BLaER1 treated with 17β-estradiol and CSF1 and Interleukin-3, amounts not matched to agents 10 nM and 100 nM (cell line): ENCODE measurements at regions not wholly inside any gene's neighbourhood (a gene's known extent, or its start where the extent isn't known, plus 50 kb on each side); places are given as distances from the start of the nearest gene placed in this dataset.

ENCODE experiments used
- H3K27ac ChIP-seq, 11 experiments: shearing (Covaris generic); formaldehyde crosslinking; 2 replicates each; pipeline ENCODE4 v1.8.1; 2022
- H3K27me3 ChIP-seq, 11 experiments: shearing (Covaris generic); formaldehyde crosslinking; 2 replicates each; pipeline ENCODE4 v1.8.1; 2022
- H3K36me3 ChIP-seq, 11 experiments: shearing (Covaris generic); formaldehyde crosslinking; 2 replicates each; pipeline ENCODE4 v1.8.1; 2022
- H3K4me1 ChIP-seq, 10 experiments: shearing (Covaris generic); formaldehyde crosslinking; 2 replicates each; pipeline ENCODE4 v1.8.1; 2022
- H3K4me2 ChIP-seq, 11 experiments: shearing (Covaris generic); formaldehyde crosslinking; 2 replicates each; pipeline ENCODE4 v1.8.1; 2022
- H3K4me3 ChIP-seq, 10 experiments: shearing (Covaris generic); formaldehyde crosslinking; 2 replicates each; pipeline ENCODE4 v1.8.1; 2022
- H3K9ac ChIP-seq, 11 experiments: shearing (Covaris generic); formaldehyde crosslinking; 2 replicates each; pipeline ENCODE4 v1.8.1; 2022
- H3K9me3 ChIP-seq, 11 experiments: shearing (Covaris generic); formaldehyde crosslinking; replicated peaks in 1 of 11; 2 replicates each; pipeline ENCODE4 v1.8.1; 2022
- H4K20me1 ChIP-seq, 11 experiments: shearing (Covaris generic); formaldehyde crosslinking; 2 replicates each; pipeline ENCODE4 v1.8.1; 2022
- Cebpa-rat ChIP-seq, 11 experiments: shearing (Covaris generic); IDR thresholded peaks; 2 replicates each; pipeline ENCODE4 v1.8.1; 2022

- Histone ChIP-seq H3K9me3 (no peaks in the 10 kb centered on the region), H3K36me3 (no peaks in the 10 kb centered on the region), H4K20me1 (no peaks in the 10 kb centered on the region; a peak in 1 of 22 replicates), H3K4me2 (no peak overlapping the region), H3K4me3 (no peak overlapping the region), H3K27me3 (no peaks in the 10 kb centered on the region), H3K27ac (no peak overlapping the region), H3K4me1 (no peaks in the 10 kb centered on the region), H3K9ac (no peak overlapping the region)
- TF ChIP-seq Cebpa-rat (IDR thresholded peaks at IDR 0.05) = no peak
Measured at GRCh38 chr15:35151782-35152181, 66.7 kb upstream of the NANOGP8 start.

DNA sequence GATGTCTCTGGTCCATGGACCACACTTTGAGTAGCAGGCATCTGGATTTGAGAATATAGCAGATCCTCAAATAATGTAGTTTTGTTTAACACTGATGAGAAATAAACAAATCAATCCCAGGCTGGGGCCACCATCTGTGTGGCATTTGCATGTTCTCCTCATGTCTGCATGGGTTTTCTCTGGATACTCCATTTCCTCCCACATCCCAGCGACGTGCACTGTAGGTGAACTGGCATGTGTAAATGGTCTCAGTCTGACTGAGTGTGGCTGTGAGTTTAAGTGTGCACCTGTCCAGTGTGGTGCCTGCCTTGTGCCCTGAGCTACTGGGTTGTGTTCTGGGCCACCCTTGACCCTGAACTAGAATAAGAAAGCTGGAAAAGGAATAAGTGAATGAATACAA, 66.3 kb upstream of the NANOGP8 start:
- Histone ChIP-seq H3K36me3 (no peaks in the 10 kb centered on the region), H3K27me3 (no peaks in the 10 kb centered on the region), H3K4me2 (no peak overlapping the region), H3K27ac (no peak overlapping the region), H3K9me3 (no peaks in the 10 kb centered on the region), H3K9ac (no peak overlapping the region), H3K4me1 (no peaks in the 10 kb centered on the region), H4K20me1 (no peaks in the 10 kb centered on the region; a peak in 1 of 22 replicates), H3K4me3 (no peak overlapping the region)
- TF ChIP-seq Cebpa-rat (IDR thresholded peaks at IDR 0.05) = no peak

DNA sequence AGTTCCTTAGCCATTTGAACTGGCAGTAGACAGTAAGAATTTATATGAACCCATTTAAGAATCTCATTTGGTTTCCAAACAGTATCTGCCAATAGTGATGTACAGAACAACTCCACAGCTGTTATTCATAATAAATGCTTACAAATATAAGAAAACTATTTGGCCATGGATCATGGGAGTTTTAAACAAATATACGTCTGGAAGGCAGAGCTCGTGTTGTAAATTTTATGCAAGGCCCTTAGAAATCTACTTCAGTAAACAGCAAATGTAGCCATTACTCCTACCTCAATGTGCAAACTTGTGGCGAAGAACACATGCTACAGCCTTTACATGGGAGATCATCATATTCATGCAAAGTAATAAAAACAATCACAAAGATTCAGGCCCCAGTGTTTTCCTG, 65.3 kb upstream of the NANOGP8 start:
- TF ChIP-seq Cebpa-rat (IDR thresholded peaks at IDR 0.05) = no peak
- Histone ChIP-seq H3K27ac (no peak overlapping the region), H3K27me3 (no peaks in the 10 kb centered on the region), H3K36me3 (no peaks in the 10 kb centered on the region), H3K9me3 (no peaks in the 10 kb centered on the region), H3K4me3 (no peak overlapping the region), H3K4me2 (no peak overlapping the region), H4K20me1 (no peaks in the 10 kb centered on the region), H3K4me1 (no peaks in the 10 kb centered on the region), H3K9ac (no peak overlapping the region)

- Histone ChIP-seq H3K27ac (no peak overlapping the region), H3K27me3 (no peaks in the 10 kb centered on the region), H3K4me2 (no peak overlapping the region), H3K36me3 (no peaks in the 10 kb centered on the region), H3K4me1 (no peaks in the 10 kb centered on the region; a peak in 1 of 20 replicates), H3K9me3 (no peaks in the 10 kb centered on the region), H3K9ac (no peak overlapping the region), H4K20me1 (no peaks in the 10 kb centered on the region), H3K4me3 (no peak overlapping the region)
- TF ChIP-seq Cebpa-rat (IDR thresholded peaks at IDR 0.05) = no peak
Measured at GRCh38 chr15:35145336-35145735, 60.2 kb upstream of the NANOGP8 start.

DNA sequence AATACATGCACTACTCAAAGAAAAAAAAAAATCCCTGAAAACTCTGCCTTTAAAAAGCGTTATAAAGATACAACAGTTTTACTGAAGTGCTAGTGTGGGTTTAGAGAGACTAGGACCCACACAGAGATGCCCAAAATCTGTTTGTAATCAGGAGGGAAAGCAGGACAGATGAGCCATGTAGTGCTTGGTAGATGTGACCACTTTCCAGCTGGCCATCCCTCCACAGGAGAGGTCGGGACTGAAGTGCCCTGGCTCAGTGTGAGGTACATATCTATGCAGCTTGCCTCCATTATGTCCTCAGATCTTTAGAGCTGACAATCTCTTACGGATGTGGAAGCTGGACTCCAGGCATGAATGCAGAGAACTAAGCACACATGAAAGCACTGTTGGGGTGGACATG, 57.5 kb upstream of the NANOGP8 start:
- H3K27me3 ChIP-seq = no peaks in the 10 kb centered on the region
- no peaks in the 10 kb centered on the region for H4K20me1 ChIP-seq
- no peak overlapping the region for H3K27ac ChIP-seq
- no peaks in the 10 kb centered on the region; a peak in 1 of 20 replicates for H3K4me1 ChIP-seq
- no peaks in the 10 kb centered on the region for H3K9me3 ChIP-seq
- H3K36me3 ChIP-seq = no peaks in the 10 kb centered on the region
- H3K9ac ChIP-seq = no peak overlapping the region
- TF ChIP-seq Cebpa-rat (IDR thresholded peaks at IDR 0.05) = no peak
- no peak overlapping the region for H3K4me2 ChIP-seq
- H3K4me3 ChIP-seq = no peak overlapping the region

DNA sequence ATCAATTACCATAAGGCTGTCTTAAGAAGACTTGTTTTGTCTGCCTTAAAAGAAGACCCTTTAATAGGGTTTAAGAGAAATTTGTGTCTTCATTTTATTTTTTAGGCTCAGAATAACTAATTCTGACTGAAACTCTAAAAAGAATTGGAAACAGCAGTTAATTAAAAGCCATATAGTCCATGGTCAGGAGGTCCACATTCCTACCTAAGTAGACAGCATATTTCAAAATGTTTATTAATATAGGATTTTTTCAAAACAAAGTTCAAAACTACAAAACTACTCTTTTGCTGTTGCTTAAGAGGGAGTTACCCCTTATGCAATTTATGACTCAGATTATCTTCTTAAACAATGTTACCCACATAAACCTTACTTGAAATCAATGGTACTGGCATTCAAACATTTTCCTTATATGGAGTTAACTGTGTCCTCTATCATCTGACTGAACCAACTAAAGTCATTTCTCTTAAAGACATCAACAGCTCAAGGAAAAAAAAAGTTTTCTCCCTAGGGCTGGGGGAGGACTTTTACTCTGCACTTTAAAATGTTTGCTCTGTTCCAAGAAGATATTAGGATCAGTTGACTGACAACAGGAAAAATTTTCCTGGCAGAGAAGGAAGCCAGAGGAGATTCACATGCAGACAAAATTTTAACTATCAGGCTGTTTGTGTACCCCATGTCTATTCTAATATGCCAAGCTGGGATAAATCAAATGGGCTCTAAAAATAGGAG, 56.8 kb upstream of the NANOGP8 start:
- no peaks in the 10 kb centered on the region for H3K9me3 ChIP-seq

GRCh38 chr15:35139822-35140221, 54.7 kb upstream of the NANOGP8 start:
- Histone ChIP-seq H3K4me3 (no peak overlapping the region), H3K27ac (no peak overlapping the region), H3K27me3 (no peaks in the 10 kb centered on the region), H3K36me3 (no peaks in the 10 kb centered on the region), H4K20me1 (no peaks in the 10 kb centered on the region), H3K9me3 (no peaks in the 10 kb centered on the region), H3K9ac (no peak overlapping the region), H3K4me2 (no peak overlapping the region), H3K4me1 (no peaks in the 10 kb centered on the region; a peak in 1 of 20 replicates)
- no peak for TF ChIP-seq Cebpa-rat (IDR thresholded peaks at IDR 0.05)

More for the DNA sequence above, 56.8 kb upstream of the NANOGP8 start:
- no peak overlapping the region for H3K27ac ChIP-seq
- H4K20me1 ChIP-seq = no peaks in the 10 kb centered on the region
- no peaks in the 10 kb centered on the region for H3K36me3 ChIP-seq
- H3K4me2 ChIP-seq = no peak overlapping the region
- H3K4me3 ChIP-seq = no peak overlapping the region
- TF ChIP-seq Cebpa-rat (IDR thresholded peaks at IDR 0.05) = no peak
- no peaks in the 10 kb centered on the region; a peak in 1 of 20 replicates for H3K4me1 ChIP-seq
- no peak overlapping the region for H3K9ac ChIP-seq
- H3K27me3 ChIP-seq = no peaks in the 10 kb centered on the region

DNA sequence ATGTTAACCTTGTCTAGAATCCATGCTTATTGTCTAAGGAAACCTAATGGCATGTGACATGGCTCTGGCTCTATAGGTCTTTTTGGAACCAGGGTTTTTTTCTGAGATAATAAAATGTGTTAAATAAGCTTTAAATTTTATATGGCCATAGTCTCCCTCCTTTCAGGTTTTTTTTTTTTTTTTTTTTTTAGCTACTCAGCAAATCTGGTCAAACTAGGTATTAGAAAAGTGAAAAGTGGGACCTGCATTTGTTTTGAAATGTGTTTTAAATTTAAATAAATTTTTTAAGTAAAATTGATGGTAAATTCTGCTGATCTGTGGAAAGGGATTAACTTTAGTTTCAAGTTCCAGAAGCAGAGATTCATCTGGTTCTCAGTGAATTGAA, 52.1 kb upstream of the NANOGP8 start:
- Histone ChIP-seq H3K36me3 (no peaks in the 10 kb centered on the region), H3K9ac (no peak overlapping the region), H3K4me2 (no peak overlapping the region)

GRCh38 chr15:35136321-35137189, 51.5 kb upstream of the NANOGP8 start:
- peaks cover 0 to 7% (median 0%) of the 10 kb centered on the region in 11 experiments; a peak in 1 of 22 replicates for H3K9me3 ChIP-seq
- no peak overlapping the region for H3K27ac ChIP-seq
- H3K27me3 ChIP-seq = no peaks in the 10 kb centered on the region
- no peaks in the 10 kb centered on the region for H3K4me1 ChIP-seq
- H3K36me3 ChIP-seq = no peaks in the 10 kb centered on the region
- no peak overlapping the region for H3K4me2 ChIP-seq
- no peak overlapping the region for H3K4me3 ChIP-seq
- no peak for TF ChIP-seq Cebpa-rat (IDR thresholded peaks at IDR 0.05)
- no peak overlapping the region for H3K9ac ChIP-seq
- no peaks in the 10 kb centered on the region for H4K20me1 ChIP-seq

More for the DNA sequence above, 52.1 kb upstream of the NANOGP8 start:
- no peak for TF ChIP-seq Cebpa-rat (IDR thresholded peaks at IDR 0.05)
- H3K4me3 ChIP-seq = no peak overlapping the region
- H4K20me1 ChIP-seq = no peaks in the 10 kb centered on the region
- no peaks in the 10 kb centered on the region for H3K27me3 ChIP-seq
- no peaks in the 10 kb centered on the region; a peak in 1 of 20 replicates for H3K4me1 ChIP-seq
- 0 out of 22 replicates have a peak, but pooled peaks cover 0 to 2% (median 0%) of the 10 kb centered on the region in 11 experiments for H3K9me3 ChIP-seq
- H3K27ac ChIP-seq = no peak overlapping the region
